ENCODE measurements at regions not wholly inside any gene's neighbourhood (a gene's known extent, or its start where the extent isn't known, plus 50 kb on each side); places are given as distances from the start of the nearest gene placed in this dataset.

GRCh38 chr2:10217489-10218435 lies 84.9 kb upstream of the HPCAL1 start:
- 93% methylated on average over 20 of the region's 20 CpGs for whole genome bisulfite sequencing
- intact Hi-C loops (cut with DNase I), result no loop called here
- Histone ChIP-seq H3K4me3 (ENCODE audit: low read length) (no peak overlapping the region), H3K27ac (ENCODE audit: low read length) (no peak overlapping the region), H3K27me3 (ENCODE audit: control insufficient read depth, insufficient read depth) (no peaks in the 10 kb centered on the region), H3K9me3 (ENCODE audit: control insufficient read depth, low read length) (no peaks in the 10 kb centered on the region), H3K4me1 (ENCODE audit: control insufficient read depth, insufficient read depth, low read length) (no peaks in the 10 kb centered on the region)
- no peak for DNase-seq
- no peak for ATAC-seq

GRCh38 chr2:10220045-10220901 lies 82.4 kb upstream of the HPCAL1 start:
- intact Hi-C loops (cut with DNase I), result no loop called here
- ATAC-seq (no peak), DNase-seq (no peak)
- H3K4me3 ChIP-seq (ENCODE audit: low read length), result no peak overlapping the region
- no peak overlapping the region for H3K27ac ChIP-seq (ENCODE audit: low read length)
- no peaks in the 10 kb centered on the region for H3K4me1 ChIP-seq (ENCODE audit: control insufficient read depth, insufficient read depth, low read length)
- H3K27me3 ChIP-seq (ENCODE audit: control insufficient read depth, insufficient read depth), result no peaks in the 10 kb centered on the region
- H3K9me3 ChIP-seq (ENCODE audit: control insufficient read depth, low read length), result no peaks in the 10 kb centered on the region
- WGBS, result 89% methylated on average over 26 of the region's 26 CpGs

GRCh38 chr2:10220902-10221391 lies 81.8 kb upstream of the HPCAL1 start:
- DNase-seq (no peak), ATAC-seq (no peak)
- Histone ChIP-seq H3K4me3 (ENCODE audit: low read length) (no peak overlapping the region), H3K27me3 (ENCODE audit: control insufficient read depth, insufficient read depth) (no peaks in the 10 kb centered on the region), H3K4me1 (ENCODE audit: control insufficient read depth, insufficient read depth, low read length) (no peaks in the 10 kb centered on the region), H3K27ac (ENCODE audit: low read length) (no peak overlapping the region), H3K9me3 (ENCODE audit: control insufficient read depth, low read length) (no peaks in the 10 kb centered on the region)
- WGBS, result 55% methylated on average over 9 of the region's 9 CpGs
- intact Hi-C loops (cut with DNase I), result no loop called here

- intact Hi-C loops (cut with DNase I), result no loop called here
These were observed 81.3 kb upstream of the HPCAL1 start for GRCh38 chr2:10221443-10221842.

GRCh38 chr2:10221976-10222870 lies 80.5 kb upstream of the HPCAL1 start:
- intact Hi-C loops (cut with DNase I), result no loop called here
- WGBS, result 72% methylated on average over 19 of the region's 19 CpGs
- DNase-seq, result no peak
- ATAC-seq, result no peak
- H3K4me3 ChIP-seq (ENCODE audit: low read length), result no peak overlapping the region
- H3K27ac ChIP-seq (ENCODE audit: low read length), result no peak overlapping the region
- no peaks in the 10 kb centered on the region for H3K4me1 ChIP-seq (ENCODE audit: control insufficient read depth, insufficient read depth, low read length)
- H3K9me3 ChIP-seq (ENCODE audit: control insufficient read depth, low read length), result no peaks in the 10 kb centered on the region
- H3K27me3 ChIP-seq (ENCODE audit: control insufficient read depth, insufficient read depth), result no peaks in the 10 kb centered on the region

More at GRCh38 chr2:10221443-10221842, 81.3 kb upstream of the HPCAL1 start:
- ATAC-seq (no peak), DNase-seq (no peak)
- Histone ChIP-seq H3K4me1 (ENCODE audit: control insufficient read depth, insufficient read depth, low read length) (no peaks in the 10 kb centered on the region), H3K27me3 (ENCODE audit: control insufficient read depth, insufficient read depth) (no peaks in the 10 kb centered on the region), H3K9me3 (ENCODE audit: control insufficient read depth, low read length) (no peaks in the 10 kb centered on the region), H3K27ac (ENCODE audit: low read length) (no peak overlapping the region), H3K4me3 (ENCODE audit: low read length) (no peak overlapping the region)
- 39% methylated on average over 11 of the region's 11 CpGs for WGBS

GRCh38 chr2:10223471-10223870 lies 79.2 kb upstream of the HPCAL1 start:
- Histone ChIP-seq H3K4me3 (ENCODE audit: low read length) (no peak overlapping the region), H3K27ac (ENCODE audit: low read length) (no peak overlapping the region), H3K27me3 (ENCODE audit: control insufficient read depth, insufficient read depth) (no peaks in the 10 kb centered on the region), H3K9me3 (ENCODE audit: control insufficient read depth, low read length) (no peaks in the 10 kb centered on the region), H3K4me1 (ENCODE audit: control insufficient read depth, insufficient read depth, low read length) (no peaks in the 10 kb centered on the region)
- intact Hi-C loops (cut with DNase I), result no loop called here
- no peak for DNase-seq
- 66% methylated on average over 9 of the region's 9 CpGs for WGBS
- no peak for ATAC-seq

GRCh38 chr2:10223932-10224720 lies 78.6 kb upstream of the HPCAL1 start:
- Histone ChIP-seq H3K27me3 (ENCODE audit: control insufficient read depth, insufficient read depth) (no peaks in the 10 kb centered on the region), H3K9me3 (ENCODE audit: control insufficient read depth, low read length) (no peaks in the 10 kb centered on the region), H3K4me3 (ENCODE audit: low read length) (no peak overlapping the region), H3K4me1 (ENCODE audit: control insufficient read depth, insufficient read depth, low read length) (no peaks in the 10 kb centered on the region), H3K27ac (ENCODE audit: low read length) (no peak overlapping the region)
- intact Hi-C loops (cut with DNase I), result no loop called here
- DNase-seq, result no peak
- 92% methylated on average over 16 of the region's 16 CpGs for WGBS
- no peak for ATAC-seq

- ATAC-seq (no peak), DNase-seq (no peak)
- WGBS, result 95% methylated on average over 7 of the region's 7 CpGs
- Histone ChIP-seq H3K4me3 (ENCODE audit: low read length) (no peak overlapping the region), H3K4me1 (ENCODE audit: control insufficient read depth, insufficient read depth, low read length) (no peaks in the 10 kb centered on the region), H3K27ac (ENCODE audit: low read length) (no peak overlapping the region), H3K9me3 (ENCODE audit: control insufficient read depth, low read length) (no peaks in the 10 kb centered on the region), H3K27me3 (ENCODE audit: control insufficient read depth, insufficient read depth) (no peaks in the 10 kb centered on the region)
- intact Hi-C loops (cut with DNase I), result no loop called here
These were observed 78.0 kb upstream of the HPCAL1 start for GRCh38 chr2:10224734-10225133.

- no peak overlapping the region for H3K27ac ChIP-seq (ENCODE audit: low read length)
- intact Hi-C loops (cut with DNase I), result no loop called here
- DNase-seq, result no peak
- H3K27me3 ChIP-seq (ENCODE audit: control insufficient read depth, insufficient read depth), result no peaks in the 10 kb centered on the region
- no peaks in the 10 kb centered on the region for H3K4me1 ChIP-seq (ENCODE audit: control insufficient read depth, insufficient read depth, low read length)
- no peaks in the 10 kb centered on the region for H3K9me3 ChIP-seq (ENCODE audit: control insufficient read depth, low read length)
- no peak for ATAC-seq
- no peak overlapping the region for H3K4me3 ChIP-seq (ENCODE audit: low read length)
- WGBS, result 91% methylated on average over 15 of the region's 15 CpGs
These were observed 77.2 kb upstream of the HPCAL1 start for GRCh38 chr2:10225291-10226037.

All from right cardiac atrium (tissue), 5 donors.